ENCODE measurements at regions not wholly inside any gene's neighbourhood (a gene's known extent, or its start where the extent isn't known, plus 50 kb on each side); places are given as distances from the start of the nearest gene placed in this dataset.

DNA sequence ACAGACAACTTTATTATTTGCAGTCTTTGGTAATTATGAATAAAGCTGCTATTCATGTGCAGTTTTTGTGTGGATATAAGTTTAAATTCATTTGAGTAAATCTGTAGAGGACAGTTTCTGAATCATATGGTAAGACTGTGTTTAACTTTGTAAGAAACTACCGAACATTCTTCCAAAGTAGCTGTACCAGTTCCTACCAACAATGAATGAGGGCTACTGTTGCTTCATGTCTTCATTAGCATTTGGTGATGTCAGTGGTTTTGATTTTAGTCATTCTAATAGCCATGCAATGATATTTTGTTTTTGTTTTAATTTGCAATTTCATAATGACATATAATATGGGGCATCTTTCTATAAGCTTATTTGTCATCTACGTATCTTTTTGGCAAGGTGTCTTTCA, 501.3 kb upstream of the RORB start:
- no peak for DNase-seq (ENCODE audit: low read depth)
- Histone ChIP-seq H3K4me3 (ENCODE audit: low read depth, low read length) (no peak overlapping the region), H3K36me3 (ENCODE audit: control insufficient read depth, insufficient read depth, low read length) (no peaks in the 10 kb centered on the region), H3K27me3 (ENCODE audit: control insufficient read depth, insufficient read depth, low read length) (no peaks in the 10 kb centered on the region)
- TF ChIP-seq, protein P1, sequence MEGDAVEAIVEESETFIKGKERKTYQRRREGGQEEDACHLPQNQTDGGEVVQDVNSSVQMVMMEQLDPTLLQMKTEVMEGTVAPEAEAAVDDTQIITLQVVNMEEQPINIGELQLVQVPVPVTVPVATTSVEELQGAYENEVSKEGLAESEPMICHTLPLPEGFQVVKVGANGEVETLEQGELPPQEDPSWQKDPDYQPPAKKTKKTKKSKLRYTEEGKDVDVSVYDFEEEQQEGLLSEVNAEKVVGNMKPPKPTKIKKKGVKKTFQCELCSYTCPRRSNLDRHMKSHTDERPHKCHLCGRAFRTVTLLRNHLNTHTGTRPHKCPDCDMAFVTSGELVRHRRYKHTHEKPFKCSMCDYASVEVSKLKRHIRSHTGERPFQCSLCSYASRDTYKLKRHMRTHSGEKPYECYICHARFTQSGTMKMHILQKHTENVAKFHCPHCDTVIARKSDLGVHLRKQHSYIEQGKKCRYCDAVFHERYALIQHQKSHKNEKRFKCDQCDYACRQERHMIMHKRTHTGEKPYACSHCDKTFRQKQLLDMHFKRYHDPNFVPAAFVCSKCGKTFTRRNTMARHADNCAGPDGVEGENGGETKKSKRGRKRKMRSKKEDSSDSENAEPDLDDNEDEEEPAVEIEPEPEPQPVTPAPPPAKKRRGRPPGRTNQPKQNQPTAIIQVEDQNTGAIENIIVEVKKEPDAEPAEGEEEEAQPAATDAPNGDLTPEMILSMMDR (IDR thresholded peaks at IDR 0.05; ENCODE audit: insufficient read depth, low read length, poor library complexity, severe bottlenecking): no peak

- Histone ChIP-seq H3K27me3 (ENCODE audit: control insufficient read depth, insufficient read depth, low read length) (no peaks in the 10 kb centered on the region), H3K4me3 (ENCODE audit: low read depth, low read length) (no peak overlapping the region), H3K36me3 (ENCODE audit: control insufficient read depth, insufficient read depth, low read length) (no peaks in the 10 kb centered on the region)
- DNase-seq (ENCODE audit: low read depth): no peak
- TF ChIP-seq, protein P1 (IDR thresholded peaks at IDR 0.05; ENCODE audit: insufficient read depth, low read length, poor library complexity, severe bottlenecking): no peak
Measured at GRCh38 chr9:73996844-73997243, 500.3 kb upstream of the RORB start.

DNA sequence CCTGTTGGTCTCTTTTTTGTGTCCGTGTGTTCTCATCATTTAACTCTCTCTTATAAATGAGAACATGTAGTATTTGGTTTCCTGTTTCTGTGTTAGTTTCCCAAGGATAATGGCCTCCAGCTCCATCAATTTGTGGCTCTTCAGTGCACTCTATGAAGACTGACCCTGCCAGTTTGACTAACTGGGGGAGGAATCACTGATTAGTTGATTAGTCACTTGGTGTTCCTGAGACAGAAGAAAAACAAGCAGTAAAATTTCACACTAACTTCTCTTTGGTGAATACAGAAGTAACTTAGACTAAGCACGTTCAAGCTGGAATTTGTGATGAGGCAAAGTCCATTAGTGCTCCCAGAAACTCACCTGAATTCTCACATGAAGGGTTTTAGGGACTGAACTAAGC, 495.8 kb upstream of the RORB start:
- no peaks in the 10 kb centered on the region for H3K27me3 ChIP-seq (ENCODE audit: control insufficient read depth, insufficient read depth, low read length)
- H3K4me3 ChIP-seq (ENCODE audit: low read depth, low read length): no peak overlapping the region
- no peaks in the 10 kb centered on the region for H3K36me3 ChIP-seq (ENCODE audit: control insufficient read depth, insufficient read depth, low read length)
- DNase-seq (ENCODE audit: low read depth): peak; percentile 2
- TF ChIP-seq, protein P1 (IDR thresholded peaks at IDR 0.05; ENCODE audit: insufficient read depth, low read length, poor library complexity, severe bottlenecking): no peak

GRCh38 chr9:74006935-74007334, 490.2 kb upstream of the RORB start:
- Histone ChIP-seq H3K36me3 (ENCODE audit: control insufficient read depth, insufficient read depth, low read length) (no peaks in the 10 kb centered on the region), H3K27me3 (ENCODE audit: control insufficient read depth, insufficient read depth, low read length) (no peaks in the 10 kb centered on the region), H3K4me3 (ENCODE audit: low read depth, low read length) (no peak overlapping the region)
- TF ChIP-seq, protein P1 (IDR thresholded peaks at IDR 0.05; ENCODE audit: insufficient read depth, low read length, poor library complexity, severe bottlenecking): no peak
- no peak for DNase-seq (ENCODE audit: low read depth)

DNA sequence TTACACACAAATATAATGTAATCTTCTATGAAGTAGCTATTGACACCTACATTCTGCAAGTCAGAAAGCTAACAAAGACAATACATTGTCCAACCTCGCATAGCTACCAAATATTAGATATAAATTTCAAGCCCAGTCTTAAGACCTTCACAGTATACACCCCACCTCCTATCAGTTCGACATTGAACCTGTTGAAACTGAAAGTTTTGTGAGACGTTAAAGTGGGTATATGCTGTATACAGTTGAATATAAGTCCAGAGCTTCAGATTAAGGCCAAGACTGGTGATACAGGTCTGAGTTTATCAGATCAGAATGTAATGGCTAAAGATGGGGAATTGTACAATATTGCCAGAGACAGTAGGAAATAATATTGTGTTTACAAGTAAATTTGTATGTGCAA, 489.3 kb upstream of the RORB start:
- H3K36me3 ChIP-seq (ENCODE audit: control insufficient read depth, insufficient read depth, low read length): no peaks in the 10 kb centered on the region
- TF ChIP-seq, protein P1 (IDR thresholded peaks at IDR 0.05; ENCODE audit: insufficient read depth, low read length, poor library complexity, severe bottlenecking): no peak
- no peak for DNase-seq (ENCODE audit: low read depth)
- H3K4me3 ChIP-seq (ENCODE audit: low read depth, low read length): no peak overlapping the region
- H3K27me3 ChIP-seq (ENCODE audit: control insufficient read depth, insufficient read depth, low read length): no peaks in the 10 kb centered on the region

DNA sequence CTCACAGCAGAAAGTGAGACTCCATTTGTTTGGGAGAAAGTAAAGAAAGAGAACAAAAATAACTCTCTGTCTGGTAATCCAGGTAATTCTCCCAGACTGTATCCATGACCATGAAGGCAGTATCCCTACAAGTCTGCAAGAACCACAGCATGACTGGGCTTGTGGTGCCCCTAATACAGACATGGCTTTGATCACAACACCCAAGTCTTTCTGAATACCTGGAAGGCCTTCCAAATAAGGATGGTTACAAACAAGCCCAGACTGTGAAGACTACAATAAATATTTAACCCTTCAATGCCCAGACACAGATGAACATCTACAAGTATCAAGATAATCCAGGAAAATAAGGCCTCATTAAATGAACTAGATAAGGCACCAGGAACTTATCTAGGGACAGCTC, 481.1 kb upstream of the RORB start:
- no peak for DNase-seq (ENCODE audit: low read depth)

More for the DNA sequence above, 481.1 kb upstream of the RORB start:
- H3K36me3 ChIP-seq (ENCODE audit: control insufficient read depth, insufficient read depth, low read length): no peaks in the 10 kb centered on the region
- H3K4me3 ChIP-seq (ENCODE audit: low read depth, low read length): no peak overlapping the region
- TF ChIP-seq, protein P1 (IDR thresholded peaks at IDR 0.05; ENCODE audit: insufficient read depth, low read length, poor library complexity, severe bottlenecking): no peak
- no peaks in the 10 kb centered on the region for H3K27me3 ChIP-seq (ENCODE audit: control insufficient read depth, insufficient read depth, low read length)

All from kidney epithelial cell (primary cell).